Stimulated activated CD4-positive, alpha-beta T cell treated with anti-CD3 and anti-CD28 coated beads, Interleukin-2, amount 100 ng/mL, for 48 hours (primary cell): ENCODE measurements at regions not wholly inside any gene's neighbourhood (a gene's known extent, or its start where the extent isn't known, plus 50 kb on each side); places are given as distances from the start of the nearest gene placed in this dataset.

ENCODE experiments used
- DNase-seq, 2 donors: peaks; one replicate each; pipeline ENCODE4 v3.0.0-alpha.2; 2020

GRCh38 chr6:128827675-128828464 is 55.1 kb upstream of the LAMA2 start:
- no peak for DNase-seq

GRCh38 chr6:128826606-128827005 is 56.3 kb upstream of the LAMA2 start:
- no peak for DNase-seq

GRCh38 chr6:128822271-128822670 is 60.7 kb upstream of the LAMA2 start:
- no peak for DNase-seq

- no peak for DNase-seq
Measured at GRCh38 chr6:128821116-128821515, 61.8 kb upstream of the LAMA2 start.

- no peak for DNase-seq
Measured at GRCh38 chr6:128808856-128809255, 74.1 kb upstream of the LAMA2 start.

GRCh38 chr6:128807577-128807976 is 75.4 kb upstream of the LAMA2 start:
- no peak for DNase-seq

GRCh38 chr6:128806261-128806660 is 76.7 kb upstream of the LAMA2 start:
- no peak for DNase-seq

GRCh38 chr6:128803911-128804310 is 79.0 kb upstream of the LAMA2 start:
- no peak for DNase-seq

- DNase-seq: no peak
Measured at GRCh38 chr6:128801621-128802020, 81.3 kb upstream of the LAMA2 start.

GRCh38 chr6:128784266-128784665 is 98.7 kb upstream of the LAMA2 start:
- no peak for DNase-seq

GRCh38 chr6:128768187-128768586 is 114.8 kb upstream of the LAMA2 start:
- DNase-seq: no peak

- no peak for DNase-seq
Measured at GRCh38 chr6:128767705-128768104, 115.2 kb upstream of the LAMA2 start.

GRCh38 chr6:128767150-128767549 is 115.8 kb upstream of the LAMA2 start:
- DNase-seq: no peak

GRCh38 chr6:128763599-128764300 is 119.2 kb upstream of the LAMA2 start:
- no peak for DNase-seq

GRCh38 chr6:128759901-128760300 is 123.0 kb upstream of the LAMA2 start:
- no peak for DNase-seq

GRCh38 chr6:128759447-128759846 is 123.5 kb upstream of the LAMA2 start:
- DNase-seq: no peak

GRCh38 chr6:128757961-128758360 is 125.0 kb upstream of the LAMA2 start:
- no peak for DNase-seq

GRCh38 chr6:128754658-128755256 is 128.2 kb upstream of the LAMA2 start:
- no peak for DNase-seq

- DNase-seq: no peak
Measured at GRCh38 chr6:128743974-128744765, 138.8 kb upstream of the LAMA2 start.

- no peak for DNase-seq
Measured at GRCh38 chr6:128742900-128743299, 140.0 kb upstream of the LAMA2 start.

GRCh38 chr6:128740951-128741350 is 142.0 kb upstream of the LAMA2 start:
- no peak for DNase-seq

- DNase-seq: no peak
Measured at GRCh38 chr6:128739112-128739511, 143.8 kb upstream of the LAMA2 start.

GRCh38 chr6:128738112-128738511 is 144.8 kb upstream of the LAMA2 start:
- no peak for DNase-seq
